ENCODE measurements at regions not wholly inside any gene's neighbourhood (a gene's known extent, or its start where the extent isn't known, plus 50 kb on each side); places are given as distances from the start of the nearest gene placed in this dataset.

GRCh38 chr5:164341056-164341619 is 835.7 kb downstream of the MAT2B start:
- no peaks in the 10 kb centered on the region for H3K79me2 ChIP-seq (ENCODE audit: insufficient read depth, low read length)
- H3K27ac ChIP-seq (ENCODE audit: low read depth, low read length), result no peak overlapping the region
- H3K36me3 ChIP-seq (ENCODE audit: insufficient read depth, low read length), result no peaks in the 10 kb centered on the region
- TF ChIP-seq, protein P1, sequence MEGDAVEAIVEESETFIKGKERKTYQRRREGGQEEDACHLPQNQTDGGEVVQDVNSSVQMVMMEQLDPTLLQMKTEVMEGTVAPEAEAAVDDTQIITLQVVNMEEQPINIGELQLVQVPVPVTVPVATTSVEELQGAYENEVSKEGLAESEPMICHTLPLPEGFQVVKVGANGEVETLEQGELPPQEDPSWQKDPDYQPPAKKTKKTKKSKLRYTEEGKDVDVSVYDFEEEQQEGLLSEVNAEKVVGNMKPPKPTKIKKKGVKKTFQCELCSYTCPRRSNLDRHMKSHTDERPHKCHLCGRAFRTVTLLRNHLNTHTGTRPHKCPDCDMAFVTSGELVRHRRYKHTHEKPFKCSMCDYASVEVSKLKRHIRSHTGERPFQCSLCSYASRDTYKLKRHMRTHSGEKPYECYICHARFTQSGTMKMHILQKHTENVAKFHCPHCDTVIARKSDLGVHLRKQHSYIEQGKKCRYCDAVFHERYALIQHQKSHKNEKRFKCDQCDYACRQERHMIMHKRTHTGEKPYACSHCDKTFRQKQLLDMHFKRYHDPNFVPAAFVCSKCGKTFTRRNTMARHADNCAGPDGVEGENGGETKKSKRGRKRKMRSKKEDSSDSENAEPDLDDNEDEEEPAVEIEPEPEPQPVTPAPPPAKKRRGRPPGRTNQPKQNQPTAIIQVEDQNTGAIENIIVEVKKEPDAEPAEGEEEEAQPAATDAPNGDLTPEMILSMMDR (IDR thresholded peaks at IDR 0.05; ENCODE audit: extremely low read depth, low read depth, low read length), result no peak
- no peaks in the 10 kb centered on the region for H3K9me3 ChIP-seq (ENCODE audit: low read depth, low read length)
- H3K4me2 ChIP-seq (ENCODE audit: insufficient read depth, low read length), result no peak overlapping the region
- H4K20me1 ChIP-seq (ENCODE audit: insufficient read depth, low read length), result no peaks in the 10 kb centered on the region
- DNase-seq (ENCODE audit: insufficient read length, low spot score, missing footprints), result peak; percentile 19
- H3K27me3 ChIP-seq (ENCODE audit: insufficient read depth, low read length), result no peaks in the 10 kb centered on the region
- H2AFZ ChIP-seq (ENCODE audit: low read length), result no peak overlapping the region
- H3K4me1 ChIP-seq (ENCODE audit: insufficient read depth, low read length), result peaks cover 30% of the 10 kb centered on the region
- no peak overlapping the region for H3K4me3 ChIP-seq (ENCODE audit: insufficient read depth, low read length)

GRCh38 chr5:164345173-164345849 is 839.9 kb downstream of the MAT2B start:
- H4K20me1 ChIP-seq (ENCODE audit: insufficient read depth, low read length), result no peaks in the 10 kb centered on the region
- no peak overlapping the region for H2AFZ ChIP-seq (ENCODE audit: low read length)
- H3K4me1 ChIP-seq (ENCODE audit: insufficient read depth, low read length), result peaks cover 18% of the 10 kb centered on the region
- H3K9me3 ChIP-seq (ENCODE audit: low read depth, low read length), result no peaks in the 10 kb centered on the region
- H3K27me3 ChIP-seq (ENCODE audit: insufficient read depth, low read length), result no peaks in the 10 kb centered on the region
- peak; percentile 63 for DNase-seq (ENCODE audit: insufficient read length, low spot score, missing footprints)
- no peaks in the 10 kb centered on the region for H3K36me3 ChIP-seq (ENCODE audit: insufficient read depth, low read length)
- H3K4me2 ChIP-seq (ENCODE audit: insufficient read depth, low read length), result peak overlapping the region; percentile 20
- no peak overlapping the region for H3K4me3 ChIP-seq (ENCODE audit: insufficient read depth, low read length)
- H3K79me2 ChIP-seq (ENCODE audit: insufficient read depth, low read length), result no peaks in the 10 kb centered on the region
- no peak overlapping the region for H3K27ac ChIP-seq (ENCODE audit: low read depth, low read length)
- TF ChIP-seq, protein P1 (IDR thresholded peaks at IDR 0.05; ENCODE audit: extremely low read depth, low read depth, low read length), result no peak

DNA sequence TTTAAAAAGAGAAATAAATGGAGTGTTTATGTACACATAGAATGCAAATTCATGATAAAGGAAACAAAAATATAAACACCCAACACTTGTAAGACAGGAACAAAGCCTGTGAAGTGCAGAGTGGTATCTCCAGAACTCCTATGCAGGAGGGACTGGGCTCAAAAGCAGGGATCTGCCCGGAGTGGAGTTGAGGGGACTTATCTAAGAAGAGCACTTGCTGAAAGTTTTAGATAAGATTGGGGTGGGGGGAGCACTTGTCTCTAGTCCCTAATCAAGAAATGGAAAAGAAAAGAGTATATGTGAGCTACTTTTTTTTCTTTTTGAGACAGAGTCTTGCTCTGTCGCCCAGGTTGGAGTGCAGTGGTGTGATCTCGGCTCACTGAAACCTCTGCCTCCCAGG is 840.4 kb downstream of the MAT2B start:
- Histone ChIP-seq H3K9me3 (ENCODE audit: low read depth, low read length) (no peaks in the 10 kb centered on the region), H3K27me3 (ENCODE audit: insufficient read depth, low read length) (no peaks in the 10 kb centered on the region), H3K4me2 (ENCODE audit: insufficient read depth, low read length) (no peak overlapping the region), H3K27ac (ENCODE audit: low read depth, low read length) (no peak overlapping the region), H4K20me1 (ENCODE audit: insufficient read depth, low read length) (no peaks in the 10 kb centered on the region), H3K4me3 (ENCODE audit: insufficient read depth, low read length) (no peak overlapping the region), H3K4me1 (ENCODE audit: insufficient read depth, low read length) (peaks cover 24% of the 10 kb centered on the region), H3K79me2 (ENCODE audit: insufficient read depth, low read length) (no peaks in the 10 kb centered on the region), H3K36me3 (ENCODE audit: insufficient read depth, low read length) (no peaks in the 10 kb centered on the region), H2AFZ (ENCODE audit: low read length) (no peak overlapping the region)
- TF ChIP-seq, protein P1 (IDR thresholded peaks at IDR 0.05; ENCODE audit: extremely low read depth, low read depth, low read length), result no peak
- DNase-seq (ENCODE audit: insufficient read length, low spot score, missing footprints), result no peak

- Histone ChIP-seq H4K20me1 (ENCODE audit: insufficient read depth, low read length) (no peaks in the 10 kb centered on the region), H2AFZ (ENCODE audit: low read length) (peak overlapping the region; percentile 57), H3K79me2 (ENCODE audit: insufficient read depth, low read length) (no peaks in the 10 kb centered on the region), H3K27ac (ENCODE audit: low read depth, low read length) (no peak overlapping the region), H3K9me3 (ENCODE audit: low read depth, low read length) (no peaks in the 10 kb centered on the region), H3K36me3 (ENCODE audit: insufficient read depth, low read length) (no peaks in the 10 kb centered on the region), H3K4me2 (ENCODE audit: insufficient read depth, low read length) (no peak overlapping the region), H3K27me3 (ENCODE audit: insufficient read depth, low read length) (no peaks in the 10 kb centered on the region), H3K4me3 (ENCODE audit: insufficient read depth, low read length) (no peak overlapping the region), H3K4me1 (ENCODE audit: insufficient read depth, low read length) (peaks cover 30% of the 10 kb centered on the region)
- DNase-seq (ENCODE audit: insufficient read length, low spot score, missing footprints), result no peak
- TF ChIP-seq, protein P1 (IDR thresholded peaks at IDR 0.05; ENCODE audit: extremely low read depth, low read depth, low read length), result no peak
Observed at GRCh38 chr5:164346785-164347630, 841.6 kb downstream of the MAT2B start.
